Gastroesophageal sphincter (tissue), 3 donors: ENCODE measurements at regions not wholly inside any gene's neighbourhood (a gene's known extent, or its start where the extent isn't known, plus 50 kb on each side); places are given as distances from the start of the nearest gene placed in this dataset.

Source experiments
- POLR2AphosphoS5 ChIP-seq: sonication (generic); formaldehyde crosslinking; IDR thresholded peaks from one replicate; pipeline ENCODE4 v1.6.1; 2017; ENCODE audit warnings: antibody characterized with exemption
- TF ChIP-seq, protein P1 (sequence below), 4 experiments: fragments of 200-600 bp in 2 of 4; fragments of 450-650 bp in 2 of 4; sonication (generic) in 1 of 4; IDR thresholded peaks; one replicate each; pipeline ENCODE4 v1.5.1; 2017 to 2019; ENCODE audit warnings: antibody characterized with exemption in 4 of 4, mild to moderate bottlenecking in 2 of 4, moderate library complexity in 2 of 4

DNA sequence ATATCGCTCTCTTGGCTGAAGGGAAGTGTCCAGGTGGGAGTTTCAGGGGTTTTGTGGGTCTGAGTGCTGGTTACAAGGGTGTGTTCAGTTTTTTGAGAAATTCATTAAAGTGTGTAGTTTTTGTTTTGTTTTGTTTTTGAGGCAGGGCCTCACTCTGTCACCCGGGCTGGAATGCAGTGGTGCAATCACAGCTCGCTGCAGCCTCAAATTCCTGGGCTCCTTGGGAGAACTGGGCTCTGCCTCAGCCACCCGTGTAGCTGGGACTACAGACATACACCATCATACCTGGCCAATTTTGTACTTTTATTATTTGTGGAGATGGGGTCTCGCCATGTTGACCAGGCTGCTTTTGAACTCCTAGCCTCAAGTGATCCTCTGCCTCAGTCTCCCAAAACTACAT, 51.2 kb upstream of the RALGAPA2 start:
- TF ChIP-seq POLR2AphosphoS5 = no peak
- TF ChIP-seq, protein P1, sequence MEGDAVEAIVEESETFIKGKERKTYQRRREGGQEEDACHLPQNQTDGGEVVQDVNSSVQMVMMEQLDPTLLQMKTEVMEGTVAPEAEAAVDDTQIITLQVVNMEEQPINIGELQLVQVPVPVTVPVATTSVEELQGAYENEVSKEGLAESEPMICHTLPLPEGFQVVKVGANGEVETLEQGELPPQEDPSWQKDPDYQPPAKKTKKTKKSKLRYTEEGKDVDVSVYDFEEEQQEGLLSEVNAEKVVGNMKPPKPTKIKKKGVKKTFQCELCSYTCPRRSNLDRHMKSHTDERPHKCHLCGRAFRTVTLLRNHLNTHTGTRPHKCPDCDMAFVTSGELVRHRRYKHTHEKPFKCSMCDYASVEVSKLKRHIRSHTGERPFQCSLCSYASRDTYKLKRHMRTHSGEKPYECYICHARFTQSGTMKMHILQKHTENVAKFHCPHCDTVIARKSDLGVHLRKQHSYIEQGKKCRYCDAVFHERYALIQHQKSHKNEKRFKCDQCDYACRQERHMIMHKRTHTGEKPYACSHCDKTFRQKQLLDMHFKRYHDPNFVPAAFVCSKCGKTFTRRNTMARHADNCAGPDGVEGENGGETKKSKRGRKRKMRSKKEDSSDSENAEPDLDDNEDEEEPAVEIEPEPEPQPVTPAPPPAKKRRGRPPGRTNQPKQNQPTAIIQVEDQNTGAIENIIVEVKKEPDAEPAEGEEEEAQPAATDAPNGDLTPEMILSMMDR (IDR thresholded peaks at IDR 0.05) = no peak
